Endodermal cell (in vitro differentiated cells): ENCODE measurements at regions not wholly inside any gene's neighbourhood (a gene's known extent, or its start where the extent isn't known, plus 50 kb on each side); places are given as distances from the start of the nearest gene placed in this dataset.

Experiments
- DNase-seq: peaks from one replicate; pipeline ENCODE4 v3.0.0-alpha.2; 2017
- H3K27ac ChIP-seq: 2 replicates; pipeline ENCODE4 v1.5.1; 2013; ENCODE audit warnings: mild to moderate bottlenecking, low read depth, low read length, moderate library complexity
- H3K27me3 ChIP-seq: 2 replicates; pipeline ENCODE4 v1.6.1; 2013; ENCODE audit warnings: mild to moderate bottlenecking, low read length, moderate library complexity; ENCODE audit not compliant: insufficient read depth, control insufficient read depth, poor library complexity, severe bottlenecking
- H3K36me3 ChIP-seq: 2 replicates; pipeline ENCODE4 v1.7.0; 2013; ENCODE audit warnings: mild to moderate bottlenecking, low read length, moderate library complexity; ENCODE audit not compliant: control insufficient read depth, insufficient read depth
- H3K4me1 ChIP-seq: one replicate; pipeline ENCODE4 v1.7.0; 2013; ENCODE audit warnings: low read length; ENCODE audit not compliant: control insufficient read depth, insufficient read depth
- H3K4me3 ChIP-seq: 2 replicates; pipeline ENCODE4 v1.5.1; 2013; ENCODE audit warnings: mild to moderate bottlenecking, low read length, moderate library complexity
- H3K9ac ChIP-seq: 2 replicates; pipeline ENCODE4 v1.6.1; 2013; ENCODE audit warnings: mild to moderate bottlenecking, low read length, moderate library complexity; ENCODE audit not compliant: poor library complexity, severe bottlenecking; ENCODE audit errors: extremely low read depth
- H3K9me3 ChIP-seq: 2 replicates; pipeline ENCODE4 v1.6.1; 2013; ENCODE audit warnings: mild to moderate bottlenecking, low read length, moderate library complexity; ENCODE audit not compliant: control insufficient read depth
- H3K27ac Mint-ChIP-seq: 2 replicates; pipeline ENCODE4 v1.8.0; 2020; ENCODE audit warnings: mixed read lengths
- H3K27me3 Mint-ChIP-seq: 2 replicates; pipeline ENCODE4 v1.8.0; 2021; ENCODE audit warnings: mild to moderate bottlenecking, mixed read lengths; ENCODE audit not compliant: insufficient read depth
- H3K36me3 Mint-ChIP-seq: 2 replicates; pipeline ENCODE4 v1.8.0; 2020; ENCODE audit warnings: low read depth, mixed read lengths
- H3K4me1 Mint-ChIP-seq: 2 replicates; pipeline ENCODE4 v1.8.0; 2020; ENCODE audit warnings: mixed read lengths
- H3K4me3 Mint-ChIP-seq: 2 replicates; pipeline ENCODE4 v1.8.0; 2020; ENCODE audit warnings: mild to moderate bottlenecking, moderate library complexity, mixed read lengths
- H3K9me3 Mint-ChIP-seq: 2 replicates; pipeline ENCODE4 v1.8.0; 2020; ENCODE audit warnings: mild to moderate bottlenecking, mixed read lengths
- WGBS, 2 experiments: methylation state at CpG; one replicate each; pipeline versions ENCODE4 v1.1.5 to v1.1.7; 2013; ENCODE audit warnings: missing lambda C conversion rate in 2 of 2, mixed read lengths in 1 of 2; ENCODE audit not compliant: insufficient coverage in 1 of 2, insufficient read length in 1 of 2; 5-methylcytosine and 5-hydroxymethylcytosine counted together
- TF ChIP-seq, protein P1 (sequence below): fragments of 200-600 bp; sonication (generic); conservative IDR thresholded peaks from 2 replicates; pipeline ENCODE4 v1.5.0; 2021; ENCODE audit warnings: antibody characterized with exemption, mild to moderate bottlenecking

DNA sequence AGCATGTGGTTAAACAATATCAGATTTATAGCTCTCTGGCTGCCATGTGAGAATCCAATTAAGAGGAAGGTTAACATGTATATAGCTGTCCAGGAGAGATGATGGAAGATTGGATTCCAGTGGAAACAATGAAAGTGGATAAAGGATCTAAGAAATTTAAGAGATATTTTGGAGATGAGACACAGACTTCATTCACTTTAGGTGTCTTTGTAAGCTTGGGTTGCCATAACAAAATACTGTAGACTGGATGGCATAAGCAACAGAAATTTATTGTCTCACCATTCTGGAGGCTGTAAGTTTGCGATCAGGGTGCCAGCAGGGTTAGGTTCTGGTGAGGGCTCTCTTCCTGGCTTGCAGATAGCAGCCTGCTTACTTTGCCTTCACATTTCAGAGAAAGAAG is 155.9 kb upstream of the MYOCD start:
- H3K9me3 ChIP-seq: no peaks in the 10 kb centered on the region
- no peak for DNase-seq
- no peak overlapping the region for H3K4me3 ChIP-seq
- Mint-ChIP-seq H3K27ac (no peak overlapping the region), H3K9me3 (no peaks in the 10 kb centered on the region), H3K4me3 (no peak overlapping the region), H3K36me3 (no peaks in the 10 kb centered on the region), H3K4me1 (no peaks in the 10 kb centered on the region), H3K27me3 (no peaks in the 10 kb centered on the region)
- no peaks in the 10 kb centered on the region for H3K27me3 ChIP-seq
- H3K4me1 ChIP-seq: no peaks in the 10 kb centered on the region
- H3K9ac ChIP-seq: no peak overlapping the region
- H3K27ac ChIP-seq: no peak overlapping the region
- WGBS, 2 experiments: 94 to 100% methylated on average over 1 of the region's 1 CpG
- H3K36me3 ChIP-seq: no peaks in the 10 kb centered on the region
- TF ChIP-seq, protein P1, sequence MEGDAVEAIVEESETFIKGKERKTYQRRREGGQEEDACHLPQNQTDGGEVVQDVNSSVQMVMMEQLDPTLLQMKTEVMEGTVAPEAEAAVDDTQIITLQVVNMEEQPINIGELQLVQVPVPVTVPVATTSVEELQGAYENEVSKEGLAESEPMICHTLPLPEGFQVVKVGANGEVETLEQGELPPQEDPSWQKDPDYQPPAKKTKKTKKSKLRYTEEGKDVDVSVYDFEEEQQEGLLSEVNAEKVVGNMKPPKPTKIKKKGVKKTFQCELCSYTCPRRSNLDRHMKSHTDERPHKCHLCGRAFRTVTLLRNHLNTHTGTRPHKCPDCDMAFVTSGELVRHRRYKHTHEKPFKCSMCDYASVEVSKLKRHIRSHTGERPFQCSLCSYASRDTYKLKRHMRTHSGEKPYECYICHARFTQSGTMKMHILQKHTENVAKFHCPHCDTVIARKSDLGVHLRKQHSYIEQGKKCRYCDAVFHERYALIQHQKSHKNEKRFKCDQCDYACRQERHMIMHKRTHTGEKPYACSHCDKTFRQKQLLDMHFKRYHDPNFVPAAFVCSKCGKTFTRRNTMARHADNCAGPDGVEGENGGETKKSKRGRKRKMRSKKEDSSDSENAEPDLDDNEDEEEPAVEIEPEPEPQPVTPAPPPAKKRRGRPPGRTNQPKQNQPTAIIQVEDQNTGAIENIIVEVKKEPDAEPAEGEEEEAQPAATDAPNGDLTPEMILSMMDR: no peak

DNA sequence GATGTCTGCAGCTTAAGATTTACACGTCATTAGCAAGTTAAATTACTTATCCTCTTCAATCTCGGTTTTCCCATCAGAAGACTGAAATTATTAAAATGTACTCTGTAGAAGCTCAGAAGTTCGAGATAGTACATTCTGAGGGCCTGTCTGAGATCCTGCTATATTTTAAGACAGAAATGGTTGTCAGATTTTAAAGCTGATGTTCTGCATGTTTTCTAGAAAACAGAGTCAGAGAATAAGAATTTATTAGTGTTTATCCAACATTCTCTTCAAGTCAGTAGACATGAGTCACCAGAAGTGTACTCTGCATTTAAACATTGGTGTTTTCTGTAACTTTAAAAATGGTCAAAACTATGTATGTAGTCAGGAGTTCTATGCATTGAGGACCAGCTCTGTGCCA is 155.2 kb upstream of the MYOCD start:
- no peaks in the 10 kb centered on the region for H3K36me3 ChIP-seq
- H3K9ac ChIP-seq: no peak overlapping the region
- H3K4me3 ChIP-seq: no peak overlapping the region
- Mint-ChIP-seq H3K36me3 (no peaks in the 10 kb centered on the region), H3K27ac (no peak overlapping the region), H3K27me3 (no peaks in the 10 kb centered on the region), H3K9me3 (no peaks in the 10 kb centered on the region), H3K4me3 (no peak overlapping the region), H3K4me1 (peaks cover 3% of the 10 kb centered on the region)
- no peak for DNase-seq
- TF ChIP-seq, protein P1: no peak
- 92 to 94% methylated on average over 3 of the region's 3 CpGs for WGBS, 2 experiments
- H3K27ac ChIP-seq: no peak overlapping the region
- no peaks in the 10 kb centered on the region for H3K27me3 ChIP-seq
- H3K9me3 ChIP-seq: no peaks in the 10 kb centered on the region
- H3K4me1 ChIP-seq: no peaks in the 10 kb centered on the region

DNA sequence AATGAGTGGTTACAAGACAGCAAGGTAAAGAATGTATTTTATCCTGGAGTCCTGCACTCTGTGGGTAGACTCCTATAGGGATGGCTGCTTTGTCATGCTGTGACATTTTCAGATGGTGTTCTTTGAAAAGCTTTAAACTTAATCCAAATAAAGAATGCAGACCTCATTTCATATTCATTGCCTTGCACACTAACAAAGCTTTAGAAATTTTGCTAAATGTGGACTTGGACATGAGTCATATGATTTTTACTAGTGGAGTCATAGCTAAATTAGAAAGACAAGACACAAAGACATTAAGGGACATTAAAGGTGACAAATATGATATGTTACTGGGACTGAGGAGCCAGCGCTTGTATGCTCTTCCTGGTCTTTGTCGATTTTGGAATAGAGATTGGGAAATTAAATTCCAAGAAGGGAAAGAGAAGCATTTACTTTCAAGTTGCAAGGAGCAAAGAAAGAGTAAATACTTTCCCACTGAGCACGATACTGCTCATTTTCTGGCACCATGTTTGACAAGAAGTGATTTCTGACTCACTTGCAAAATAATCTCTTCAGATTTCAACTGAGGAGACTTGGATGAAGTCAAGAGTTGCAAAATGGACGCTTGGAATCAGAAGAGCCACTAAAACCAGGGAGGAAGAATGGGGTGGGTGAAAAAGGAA is 152.9 kb upstream of the MYOCD start:
- H3K4me3 Mint-ChIP-seq: no peak overlapping the region
- Histone ChIP-seq H3K9me3 (no peaks in the 10 kb centered on the region), H3K36me3 (no peaks in the 10 kb centered on the region), H3K4me3 (no peak overlapping the region), H3K9ac (no peak overlapping the region), H3K27me3 (no peaks in the 10 kb centered on the region), H3K4me1 (no peaks in the 10 kb centered on the region), H3K27ac (no peak overlapping the region)
- H3K27ac Mint-ChIP-seq: no peak overlapping the region
- no peaks in the 10 kb centered on the region for H3K9me3 Mint-ChIP-seq
- TF ChIP-seq, protein P1: no peak
- H3K27me3 Mint-ChIP-seq: no peaks in the 10 kb centered on the region
- DNase-seq: no peak
- no peaks in the 10 kb centered on the region for H3K36me3 Mint-ChIP-seq
- H3K4me1 Mint-ChIP-seq: peaks cover 3% of the 10 kb centered on the region
- WGBS, 2 experiments: 92 to 93% methylated on average over 3 to 4 of the region's 4 CpGs
